ENCODE measurements at regions not wholly inside any gene's neighbourhood (a gene's known extent, or its start where the extent isn't known, plus 50 kb on each side); places are given as distances from the start of the nearest gene placed in this dataset.

DNA sequence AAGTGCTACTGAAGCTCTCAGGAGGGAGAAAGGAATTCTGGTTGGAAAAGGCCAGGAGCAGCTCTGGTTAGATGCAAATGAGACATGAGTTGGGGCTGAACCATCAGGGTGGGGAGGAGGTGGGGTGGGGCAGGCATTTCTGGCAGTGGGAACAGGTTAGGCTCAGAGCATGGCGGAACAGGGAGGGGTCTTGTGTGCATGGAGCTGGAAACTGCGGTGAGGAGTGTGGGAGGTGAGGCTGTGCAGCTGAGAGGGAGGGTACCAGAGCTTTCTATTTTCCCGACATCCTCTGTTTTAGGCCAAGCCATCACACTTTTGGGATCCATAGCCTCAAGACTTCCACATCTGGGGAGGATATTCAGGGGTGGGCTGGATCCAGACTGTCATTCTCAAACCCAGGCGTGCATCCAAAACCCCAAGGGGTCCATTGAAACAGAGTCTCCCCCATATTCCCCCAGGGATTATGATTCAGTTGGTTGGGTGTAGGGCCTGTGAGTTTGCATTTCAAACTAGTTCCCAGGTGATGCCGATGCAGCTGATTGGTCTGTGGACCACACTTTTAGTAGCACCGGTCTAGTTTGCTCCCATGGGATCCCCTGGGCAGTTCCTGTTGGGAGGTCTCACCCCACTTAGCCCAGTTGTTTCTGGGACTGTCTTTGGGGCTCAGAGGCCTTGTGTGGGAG is 100.9 kb upstream of the TLE3 start:
- Histone ChIP-seq H3K27ac (no peak overlapping the region), H3K27me3 (no peaks in the 10 kb centered on the region), H3K36me3 (no peaks in the 10 kb centered on the region), H3K4me3 (no peak overlapping the region), H3K4me1 (peaks cover 7 to 14% of the 10 kb centered on the region in 2 donors), H3K9me3 (no peaks in the 10 kb centered on the region)
- DNase-seq = no peak
- no peak for TF ChIP-seq POLR2A (IDR thresholded peaks at IDR 0.05)
- TF ChIP-seq, protein P1, sequence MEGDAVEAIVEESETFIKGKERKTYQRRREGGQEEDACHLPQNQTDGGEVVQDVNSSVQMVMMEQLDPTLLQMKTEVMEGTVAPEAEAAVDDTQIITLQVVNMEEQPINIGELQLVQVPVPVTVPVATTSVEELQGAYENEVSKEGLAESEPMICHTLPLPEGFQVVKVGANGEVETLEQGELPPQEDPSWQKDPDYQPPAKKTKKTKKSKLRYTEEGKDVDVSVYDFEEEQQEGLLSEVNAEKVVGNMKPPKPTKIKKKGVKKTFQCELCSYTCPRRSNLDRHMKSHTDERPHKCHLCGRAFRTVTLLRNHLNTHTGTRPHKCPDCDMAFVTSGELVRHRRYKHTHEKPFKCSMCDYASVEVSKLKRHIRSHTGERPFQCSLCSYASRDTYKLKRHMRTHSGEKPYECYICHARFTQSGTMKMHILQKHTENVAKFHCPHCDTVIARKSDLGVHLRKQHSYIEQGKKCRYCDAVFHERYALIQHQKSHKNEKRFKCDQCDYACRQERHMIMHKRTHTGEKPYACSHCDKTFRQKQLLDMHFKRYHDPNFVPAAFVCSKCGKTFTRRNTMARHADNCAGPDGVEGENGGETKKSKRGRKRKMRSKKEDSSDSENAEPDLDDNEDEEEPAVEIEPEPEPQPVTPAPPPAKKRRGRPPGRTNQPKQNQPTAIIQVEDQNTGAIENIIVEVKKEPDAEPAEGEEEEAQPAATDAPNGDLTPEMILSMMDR (IDR thresholded peaks at IDR 0.05) = no peak
- intact Hi-C loops (cut with DNase I; ENCODE audit: low total_unique reads) = no loop called here

- intact Hi-C loops (cut with DNase I; ENCODE audit: low total_unique reads) = no loop called here
- Histone ChIP-seq H3K27ac (no peak overlapping the region), H3K27me3 (no peaks in the 10 kb centered on the region), H3K4me1 (peaks cover 7 to 14% of the 10 kb centered on the region in 2 donors), H3K9me3 (no peaks in the 10 kb centered on the region), H3K36me3 (no peaks in the 10 kb centered on the region), H3K4me3 (no peak overlapping the region)
- TF ChIP-seq, protein P1 (IDR thresholded peaks at IDR 0.05) = no peak
- no peak for TF ChIP-seq POLR2A (IDR thresholded peaks at IDR 0.05)
- DNase-seq = no peak
These were observed 100.2 kb upstream of the TLE3 start for GRCh38 chr15:70197945-70198361.

GRCh38 chr15:70197318-70197944 is 99.7 kb upstream of the TLE3 start:
- H3K27me3 ChIP-seq = no peaks in the 10 kb centered on the region
- no peaks in the 10 kb centered on the region for H3K36me3 ChIP-seq
- no peak overlapping the region for H3K4me3 ChIP-seq
- no peak for DNase-seq
- H3K4me1 ChIP-seq = peaks cover 7 to 14% of the 10 kb centered on the region in 2 donors
- intact Hi-C loops (cut with DNase I; ENCODE audit: low total_unique reads) = no loop called here
- no peak overlapping the region for H3K27ac ChIP-seq
- H3K9me3 ChIP-seq = no peaks in the 10 kb centered on the region
- TF ChIP-seq, protein P1 (IDR thresholded peaks at IDR 0.05) = no peak
- no peak for TF ChIP-seq POLR2A (IDR thresholded peaks at IDR 0.05)

DNA sequence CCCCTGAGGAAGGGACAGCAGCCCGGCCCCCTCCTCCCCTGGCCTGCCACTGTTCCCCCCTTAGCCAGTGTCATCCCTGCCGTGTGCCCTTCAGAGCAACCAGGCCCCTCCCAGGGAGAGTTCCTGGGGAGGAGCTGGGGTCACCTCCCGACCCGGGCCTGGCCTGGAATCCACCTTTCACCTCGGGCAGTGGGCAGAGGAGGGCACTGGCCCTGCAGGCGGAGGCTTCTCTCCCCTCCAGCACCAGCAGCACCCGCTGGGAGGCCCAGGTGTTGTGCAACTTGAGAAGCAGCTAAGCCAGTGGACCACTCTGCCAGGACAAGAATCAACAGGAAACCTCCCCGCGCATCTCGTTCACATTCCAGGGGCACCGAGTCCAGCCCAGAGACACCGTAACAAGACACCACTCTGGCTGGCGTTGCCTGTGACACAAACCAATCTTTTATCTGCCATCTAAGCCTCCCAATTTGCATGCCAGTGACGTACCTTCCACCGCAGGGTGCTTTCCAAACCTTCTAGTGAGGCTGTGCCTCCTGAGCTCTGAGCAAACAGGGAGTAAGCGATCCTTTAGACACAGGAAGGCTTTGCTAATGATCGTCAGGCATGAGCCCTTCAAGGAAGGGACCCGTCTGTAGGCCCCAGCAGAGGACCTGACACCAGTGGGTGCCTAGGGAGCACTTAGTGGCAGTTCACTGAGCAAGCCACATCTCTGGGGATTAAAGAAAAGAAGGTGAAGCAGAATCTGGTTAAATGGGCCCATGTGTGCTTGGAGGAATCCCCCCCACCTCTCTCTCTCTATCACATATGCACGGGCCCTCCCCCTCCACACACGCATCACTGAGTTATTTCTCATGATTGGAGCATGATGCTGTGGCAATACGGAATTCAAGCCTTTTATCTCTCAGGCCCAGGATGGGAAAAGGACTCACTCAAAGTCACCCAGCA is 98.9 kb upstream of the TLE3 start:
- peak overlapping the region in 1 of 2 donors; percentile 76 for H3K27ac ChIP-seq
- H3K27me3 ChIP-seq = no peaks in the 10 kb centered on the region
- intact Hi-C loops (cut with DNase I; ENCODE audit: low total_unique reads) = no loop called here
- peaks cover 7 to 14% of the 10 kb centered on the region in 2 donors for H3K4me1 ChIP-seq
- TF ChIP-seq POLR2A (IDR thresholded peaks at IDR 0.05) = no peak
- TF ChIP-seq, protein P1 (IDR thresholded peaks at IDR 0.05) = no peak
- H3K36me3 ChIP-seq = no peaks in the 10 kb centered on the region
- H3K4me3 ChIP-seq = no peak overlapping the region
- no peaks in the 10 kb centered on the region for H3K9me3 ChIP-seq
- DNase-seq = peak in 1 of 2 donors; percentile 40
